AG08395 (cell line): ENCODE measurements at regions not wholly inside any gene's neighbourhood (a gene's known extent, or its start where the extent isn't known, plus 50 kb on each side); places are given as distances from the start of the nearest gene placed in this dataset.

ENCODE experiments used
- DNase-seq: peaks from one replicate; pipeline ENCODE4 v3.0.0; 2012; ENCODE audit warnings: mixed read lengths, low spot score

- DNase-seq, result no peak
These were observed 675.3 kb upstream of the SGCG start for GRCh38 chr13:22505489-22505888.

GRCh38 chr13:22506096-22506691, 674.6 kb upstream of the SGCG start:
- DNase-seq, result no peak

GRCh38 chr13:22517544-22517943, 663.2 kb upstream of the SGCG start:
- DNase-seq, result no peak

GRCh38 chr13:22536851-22537250, 643.9 kb upstream of the SGCG start:
- no peak for DNase-seq

DNA sequence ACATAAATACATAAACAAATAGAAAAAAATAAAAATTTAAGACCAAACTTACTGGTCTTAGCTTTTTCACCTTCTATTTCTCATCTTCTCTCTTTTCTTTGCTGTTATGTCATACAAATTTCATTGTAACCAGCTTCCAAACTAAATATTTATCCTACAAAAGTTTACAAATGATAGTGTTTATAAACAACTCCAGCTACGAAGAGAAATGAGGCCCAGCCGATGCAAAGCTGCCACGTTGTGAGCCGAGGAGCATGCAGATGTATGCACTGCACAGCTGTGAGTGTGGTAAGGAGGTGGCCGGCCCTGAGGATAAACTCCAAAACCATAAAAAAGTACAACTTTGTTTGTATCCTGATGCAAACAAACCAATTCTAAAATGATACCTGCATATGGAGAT, 642.4 kb upstream of the SGCG start:
- DNase-seq, result no peak

- no peak for DNase-seq
These were observed 631.7 kb upstream of the SGCG start for GRCh38 chr13:22549126-22549525.

- DNase-seq, result no peak
These were observed 619.2 kb upstream of the SGCG start for GRCh38 chr13:22561581-22561980.

DNA sequence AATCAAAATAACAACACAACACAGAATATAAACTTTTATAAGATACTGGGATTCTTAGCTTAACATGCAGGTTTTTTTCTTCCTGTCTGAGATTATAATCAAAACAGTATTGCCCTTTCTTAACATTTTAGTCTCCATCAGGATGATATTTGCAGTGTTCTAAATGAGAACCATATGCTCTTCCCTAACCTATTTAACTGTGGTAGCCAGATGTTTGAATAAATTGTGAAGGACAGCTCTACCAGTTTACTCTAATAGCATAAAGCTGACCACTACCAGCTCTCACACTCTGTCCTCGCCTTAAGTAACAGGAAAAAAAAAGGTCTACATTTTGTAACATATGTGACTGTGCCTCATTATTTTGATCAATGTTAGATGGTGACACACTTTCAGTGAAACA, 618.7 kb upstream of the SGCG start:
- DNase-seq, result no peak

GRCh38 chr13:22563272-22563671, 617.5 kb upstream of the SGCG start:
- DNase-seq, result no peak

DNA sequence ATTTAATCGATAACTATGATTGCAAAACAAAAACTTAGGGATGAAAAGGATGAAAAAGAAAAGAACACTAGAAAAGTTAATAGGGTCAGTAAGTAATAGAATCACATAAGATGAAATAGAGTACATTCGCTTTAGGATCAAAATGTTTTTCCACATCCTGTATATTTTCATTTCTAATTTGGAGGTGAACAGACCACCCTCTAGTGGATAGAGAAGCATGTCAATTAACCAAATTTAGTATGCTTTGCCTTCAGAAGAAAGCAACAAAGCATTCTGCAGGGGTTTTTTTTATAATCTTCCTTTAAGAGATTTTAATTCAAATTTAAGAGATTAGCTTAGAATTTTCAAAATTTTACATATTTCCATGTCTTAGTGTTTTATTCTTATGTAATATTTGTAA, 611.0 kb upstream of the SGCG start:
- no peak for DNase-seq

GRCh38 chr13:22589880-22590279, 590.9 kb upstream of the SGCG start:
- DNase-seq, result no peak

- no peak for DNase-seq
These were observed 588.3 kb upstream of the SGCG start for GRCh38 chr13:22592515-22592914.

DNA sequence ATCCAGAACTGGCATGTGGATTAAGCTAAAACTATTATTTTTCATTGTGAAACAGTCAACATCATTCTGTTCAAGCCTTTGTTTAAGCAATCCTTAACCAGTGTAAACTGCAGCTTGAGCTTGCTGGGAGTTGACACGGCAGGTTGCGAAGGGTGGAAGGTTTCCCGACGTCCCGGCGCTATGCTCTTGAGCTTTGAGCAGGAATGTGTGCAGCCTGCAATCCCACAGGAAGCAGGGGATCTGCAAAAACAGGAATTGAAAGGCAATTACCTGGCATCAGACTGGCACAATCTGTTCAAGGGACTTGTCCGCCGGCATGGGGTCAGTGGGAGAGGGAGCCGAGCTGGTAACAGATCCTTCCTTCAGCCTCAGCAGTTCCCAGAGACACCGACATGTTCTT, 586.7 kb upstream of the SGCG start:
- no peak for DNase-seq

- DNase-seq, result no peak
These were observed 584.5 kb upstream of the SGCG start for GRCh38 chr13:22596171-22596863.

- no peak for DNase-seq
These were observed 581.6 kb upstream of the SGCG start for GRCh38 chr13:22599156-22599555.

- no peak for DNase-seq
These were observed 562.8 kb upstream of the SGCG start for GRCh38 chr13:22618002-22618401.

DNA sequence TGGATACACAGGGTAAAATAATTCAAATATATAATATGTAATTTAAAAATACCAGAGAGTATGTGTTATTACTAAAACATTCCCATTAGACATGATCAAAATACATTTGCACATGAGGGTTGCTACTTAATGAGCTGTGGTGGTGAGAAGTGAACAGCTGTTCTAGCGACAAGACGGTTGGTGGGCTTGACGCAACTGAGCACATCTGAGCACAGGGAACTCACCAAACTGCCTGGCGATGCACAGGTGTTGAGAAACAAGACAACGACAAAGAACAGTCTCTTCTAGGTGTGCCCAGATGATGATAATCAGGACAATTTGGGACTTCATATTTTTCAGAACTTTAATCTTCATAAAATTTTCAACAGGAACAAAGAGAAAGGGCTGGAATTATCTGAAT, 555.1 kb upstream of the SGCG start:
- DNase-seq, result no peak

DNA sequence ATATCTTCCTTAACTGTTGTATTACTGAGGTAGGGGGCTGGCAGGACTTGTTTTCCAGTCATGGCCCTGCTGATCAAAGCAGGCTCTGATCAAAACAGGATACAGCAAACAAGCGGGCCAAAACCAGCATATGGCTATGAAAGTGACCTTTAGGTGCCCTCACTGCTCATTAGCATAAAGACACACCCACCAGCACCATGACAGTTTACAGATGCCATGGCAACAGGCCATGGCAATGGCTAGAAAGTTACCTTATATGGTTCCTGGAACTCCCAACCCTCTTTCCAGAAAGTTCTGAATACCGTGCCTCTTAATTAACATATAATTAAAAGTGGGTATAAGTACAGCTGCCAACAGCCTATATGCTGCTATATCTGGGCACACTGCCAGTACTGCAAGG, 551.4 kb upstream of the SGCG start:
- no peak for DNase-seq

GRCh38 chr13:22642088-22642487, 538.7 kb upstream of the SGCG start:
- DNase-seq, result no peak

DNA sequence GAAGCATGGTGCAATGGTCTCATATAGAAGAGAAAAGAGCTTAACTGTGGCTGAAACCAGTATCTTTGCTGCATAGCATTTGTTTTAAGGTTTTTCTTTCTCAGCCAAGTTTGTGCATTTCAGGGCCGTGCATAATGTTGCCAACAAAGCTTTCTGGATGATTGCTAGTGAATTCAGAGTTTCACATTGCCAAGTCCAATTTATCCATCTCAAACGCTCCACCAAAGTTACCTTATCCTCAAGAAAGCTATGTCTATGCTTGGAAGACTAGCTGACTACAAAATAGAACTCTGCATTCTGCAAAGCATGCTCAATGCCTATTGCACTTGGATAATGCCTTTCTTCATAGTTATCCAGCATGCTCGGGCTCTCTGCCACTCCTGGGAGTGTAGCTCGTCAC, 535.8 kb upstream of the SGCG start:
- DNase-seq, result no peak

DNA sequence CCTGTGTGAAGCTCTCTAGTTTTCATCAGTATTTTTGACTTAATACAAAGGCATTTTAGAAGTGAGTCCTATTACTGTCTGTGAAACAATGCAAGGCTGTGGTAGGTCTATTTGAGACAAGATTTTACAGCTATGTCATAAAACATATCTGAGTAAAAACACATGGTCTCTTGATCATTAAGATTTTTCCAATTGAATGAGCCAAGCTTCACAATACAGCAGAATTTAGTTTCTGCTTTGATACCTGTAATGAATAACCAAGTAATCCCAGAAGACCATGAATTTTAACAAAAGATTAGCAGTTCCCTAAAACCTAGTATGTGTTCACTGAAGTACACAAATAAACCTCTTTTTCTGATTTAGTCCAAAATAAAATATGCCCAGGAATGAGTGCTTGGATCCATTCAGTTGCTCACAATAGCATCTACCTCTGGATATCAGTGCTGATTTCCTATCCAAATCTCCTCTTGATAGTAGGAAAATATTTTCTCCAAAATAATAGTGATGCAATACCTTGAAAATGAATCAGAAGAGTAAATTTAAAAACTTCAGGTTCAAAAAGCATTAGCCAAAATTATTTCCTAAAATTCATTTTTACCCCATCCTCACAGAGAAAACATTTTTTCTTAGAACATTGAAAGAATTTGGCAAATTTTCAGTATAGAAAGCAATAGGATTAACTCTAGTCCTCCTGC, 533.5 kb upstream of the SGCG start:
- DNase-seq, result no peak

DNA sequence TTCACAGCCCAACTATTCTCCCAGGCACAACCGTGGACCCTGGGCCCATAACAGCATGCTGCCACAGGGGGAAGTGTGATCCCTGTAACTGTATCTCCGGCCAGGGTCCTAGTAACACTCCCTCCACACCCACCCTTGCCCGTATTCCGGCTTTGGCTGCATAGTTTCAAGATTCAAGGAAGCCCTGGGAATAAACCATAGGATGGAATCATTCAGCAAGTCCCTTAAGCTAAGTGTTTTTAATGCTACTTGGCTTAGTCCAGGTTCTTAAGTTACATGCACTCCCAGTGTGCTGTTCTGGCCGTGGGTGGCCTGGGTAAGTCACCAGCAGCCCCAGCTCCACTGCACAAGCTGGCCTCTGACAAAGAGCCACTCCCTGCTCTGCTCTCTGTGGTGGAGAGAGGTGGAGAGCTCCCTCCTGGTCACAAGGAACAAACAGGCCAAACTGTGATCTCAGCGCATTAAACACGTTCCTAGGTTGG, 532.4 kb upstream of the SGCG start:
- no peak for DNase-seq

DNA sequence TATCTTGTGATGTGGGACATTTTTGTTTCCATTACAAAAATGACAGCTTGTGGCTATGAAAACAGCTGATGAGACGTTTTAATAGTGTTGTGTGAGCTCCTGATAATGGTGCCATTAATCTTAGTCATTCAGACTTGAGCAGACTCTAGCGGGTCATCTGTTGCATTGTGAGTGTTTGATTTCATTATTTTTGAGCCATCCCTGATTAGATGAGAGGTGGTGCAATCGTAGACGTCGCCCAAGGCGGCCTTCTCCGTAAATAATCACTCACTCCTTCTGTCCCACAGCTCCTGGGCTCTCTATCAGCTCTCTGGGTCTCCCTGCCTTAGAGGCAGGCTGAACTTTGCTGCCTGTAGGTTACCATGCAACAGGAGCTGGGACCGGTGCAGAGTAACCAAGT, 528.0 kb upstream of the SGCG start:
- no peak for DNase-seq

GRCh38 chr13:22653866-22654265, 526.9 kb upstream of the SGCG start:
- DNase-seq, result no peak
